Fibroblast of lung (primary cell): ENCODE measurements at regions not wholly inside any gene's neighbourhood (a gene's known extent, or its start where the extent isn't known, plus 50 kb on each side); places are given as distances from the start of the nearest gene placed in this dataset.

Experiments used
- EZH2 ChIP-seq: IDR thresholded peaks from 2 replicates; pipeline ENCODE4 v1.5.1; 2012; ENCODE audit warnings: low read length, control low read depth, mild to moderate bottlenecking; ENCODE audit errors: missing control alignments
- TF ChIP-seq, protein P1 (sequence below), 2 donors: IDR thresholded peaks in 1 of 2; conservative IDR thresholded peaks in 1 of 2; 1 replicate in 1 of 2; 2 replicates in 1 of 2; pipeline ENCODE4 v1.5.1; 2011 to 2012; ENCODE audit warnings: low read length in 2 of 2, control low read depth in 1 of 2, inconsistent platforms in 1 of 2, low read depth in 1 of 2, mild to moderate bottlenecking in 1 of 2

DNA sequence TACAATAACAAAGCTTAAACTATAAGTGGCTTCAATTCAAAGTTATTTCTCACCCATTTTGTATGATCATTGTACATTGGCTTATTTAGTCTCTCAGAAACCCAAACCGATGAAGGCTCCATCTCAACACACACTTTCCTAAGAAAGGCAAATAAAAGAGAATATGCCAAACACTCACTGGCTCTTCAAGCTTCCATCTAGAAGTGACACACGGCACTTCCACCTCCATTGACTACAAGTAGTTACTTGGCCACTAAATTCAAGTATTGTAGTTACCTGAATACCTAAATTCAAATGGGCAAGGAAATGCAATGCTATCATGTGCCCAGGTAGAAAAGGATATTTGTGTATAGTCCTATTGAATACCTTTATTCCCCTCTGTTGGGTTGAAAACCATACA lies 170.6 kb downstream of the OGFRL1 start:
- TF ChIP-seq, protein P1, sequence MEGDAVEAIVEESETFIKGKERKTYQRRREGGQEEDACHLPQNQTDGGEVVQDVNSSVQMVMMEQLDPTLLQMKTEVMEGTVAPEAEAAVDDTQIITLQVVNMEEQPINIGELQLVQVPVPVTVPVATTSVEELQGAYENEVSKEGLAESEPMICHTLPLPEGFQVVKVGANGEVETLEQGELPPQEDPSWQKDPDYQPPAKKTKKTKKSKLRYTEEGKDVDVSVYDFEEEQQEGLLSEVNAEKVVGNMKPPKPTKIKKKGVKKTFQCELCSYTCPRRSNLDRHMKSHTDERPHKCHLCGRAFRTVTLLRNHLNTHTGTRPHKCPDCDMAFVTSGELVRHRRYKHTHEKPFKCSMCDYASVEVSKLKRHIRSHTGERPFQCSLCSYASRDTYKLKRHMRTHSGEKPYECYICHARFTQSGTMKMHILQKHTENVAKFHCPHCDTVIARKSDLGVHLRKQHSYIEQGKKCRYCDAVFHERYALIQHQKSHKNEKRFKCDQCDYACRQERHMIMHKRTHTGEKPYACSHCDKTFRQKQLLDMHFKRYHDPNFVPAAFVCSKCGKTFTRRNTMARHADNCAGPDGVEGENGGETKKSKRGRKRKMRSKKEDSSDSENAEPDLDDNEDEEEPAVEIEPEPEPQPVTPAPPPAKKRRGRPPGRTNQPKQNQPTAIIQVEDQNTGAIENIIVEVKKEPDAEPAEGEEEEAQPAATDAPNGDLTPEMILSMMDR (conservative IDR thresholded peaks at IDR 0.05 in 1 of 2, IDR thresholded peaks at IDR 0.05 in 1 of 2; ENCODE audit: low read depth in 1 of 2, low read length in 2 of 2) = no peak
- TF ChIP-seq EZH2 = no peak
